ENCODE measurements at regions not wholly inside any gene's neighbourhood (a gene's known extent, or its start where the extent isn't known, plus 50 kb on each side); places are given as distances from the start of the nearest gene placed in this dataset.
"Not testable (repeated sequence)": the region's sequence is repeated elsewhere in the genome, so short reads cannot be mapped to it uniquely, and the experiment has no call there.

DNA sequence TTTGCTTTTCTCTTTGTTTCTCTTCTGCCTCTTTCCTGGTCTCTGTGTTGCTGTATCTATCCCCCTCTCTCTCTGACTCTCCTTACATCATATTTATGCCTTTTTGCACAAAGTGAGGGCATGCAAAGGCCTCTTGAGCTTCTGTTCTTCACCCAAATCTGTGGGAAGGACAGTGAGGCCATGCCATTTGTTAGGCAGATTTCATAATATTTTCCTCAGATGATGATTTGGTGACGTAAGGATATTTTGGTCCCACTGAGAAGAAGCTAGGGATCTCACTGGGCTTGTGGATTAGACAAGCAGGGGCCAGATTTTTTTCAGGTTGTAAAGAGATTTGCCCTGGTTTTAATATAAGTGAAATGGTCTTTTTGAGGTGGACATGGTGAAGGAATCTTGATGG is 249.4 kb upstream of the USP24 start:
- DNase-seq = no peak

GRCh38 chr1:55463814-55464475 is 248.8 kb upstream of the USP24 start:
- no peak for DNase-seq

DNA sequence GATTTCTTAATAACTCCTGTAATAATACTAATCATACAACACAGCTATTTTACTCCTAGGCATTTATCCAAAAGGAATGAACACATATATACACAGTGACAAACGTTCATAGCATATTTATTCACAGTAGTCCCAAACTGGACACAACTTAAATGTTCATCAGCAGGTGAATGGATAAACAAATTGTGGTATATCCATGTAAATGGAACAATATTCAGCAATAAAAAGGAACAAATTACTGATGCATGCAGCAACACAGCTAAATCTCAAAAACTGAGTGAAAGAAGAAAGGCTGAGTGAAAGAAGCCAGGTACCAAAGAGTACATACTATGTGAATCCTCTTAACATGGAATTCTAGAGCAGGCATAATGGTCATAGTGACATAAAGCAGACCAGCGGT is 242.7 kb upstream of the USP24 start:
- no peak for DNase-seq

DNA sequence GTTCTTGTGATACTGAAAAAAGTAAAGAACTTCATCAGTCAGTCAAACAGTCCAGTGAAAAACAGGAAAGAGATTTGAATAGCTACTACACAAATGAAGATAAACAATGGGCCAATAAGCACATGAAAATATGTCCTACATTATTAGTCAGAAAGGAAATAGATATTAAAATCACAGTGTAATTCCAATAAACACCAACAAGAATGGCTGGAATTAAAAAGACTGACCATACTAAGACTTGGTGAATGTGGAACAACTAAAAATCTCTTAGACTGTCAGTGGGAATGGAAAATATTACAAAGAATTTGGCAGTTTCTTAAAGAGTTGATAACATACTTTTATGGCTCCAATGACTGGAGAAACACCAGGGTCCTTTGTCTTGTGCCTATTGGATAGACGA is 241.8 kb upstream of the USP24 start:
- no peak for DNase-seq

- DNase-seq = no peak
Observed at GRCh38 chr1:55448261-55448660, 233.1 kb upstream of the USP24 start.

DNA sequence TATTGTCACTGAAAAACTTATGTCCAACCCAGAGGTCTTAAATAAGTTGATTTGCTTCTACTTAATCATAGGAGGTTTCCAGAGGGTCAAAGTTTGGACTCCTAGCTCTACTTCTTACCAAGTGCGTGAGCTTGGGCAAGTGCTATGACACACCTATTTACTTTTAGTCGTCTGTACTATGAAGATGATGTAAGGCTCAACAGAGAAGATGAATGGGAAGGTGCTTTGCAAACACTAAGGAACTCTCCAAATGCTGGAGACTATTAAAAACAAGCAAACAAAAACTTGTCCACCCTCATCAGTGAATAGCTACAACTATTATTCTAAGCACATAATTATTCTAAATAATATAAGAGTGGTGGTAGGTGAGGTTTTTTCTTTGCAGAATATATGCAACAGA is 232.3 kb upstream of the USP24 start:
- no peak for DNase-seq

- DNase-seq = no peak
Observed at GRCh38 chr1:55446351-55446750, 231.2 kb upstream of the USP24 start.

DNA sequence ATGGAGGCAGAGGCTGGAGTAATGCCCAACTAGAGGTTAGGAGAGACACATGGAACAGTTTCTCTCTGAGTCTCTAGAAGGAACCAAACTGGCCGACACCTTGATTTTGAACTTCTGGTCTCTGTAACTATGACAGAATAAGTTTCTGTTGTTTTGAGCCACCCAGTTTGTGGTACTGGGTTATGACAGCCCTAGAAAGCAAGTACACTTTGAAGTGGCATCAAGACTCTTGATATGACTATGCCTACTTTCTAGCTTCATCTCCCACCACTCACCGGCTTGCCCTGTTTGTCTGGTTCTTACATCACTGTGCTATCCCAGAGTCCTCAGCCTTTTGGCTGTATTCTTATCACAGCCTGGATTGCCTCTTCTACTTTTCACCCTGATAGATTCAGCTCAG is 230.3 kb upstream of the USP24 start:
- no peak for DNase-seq

DNA sequence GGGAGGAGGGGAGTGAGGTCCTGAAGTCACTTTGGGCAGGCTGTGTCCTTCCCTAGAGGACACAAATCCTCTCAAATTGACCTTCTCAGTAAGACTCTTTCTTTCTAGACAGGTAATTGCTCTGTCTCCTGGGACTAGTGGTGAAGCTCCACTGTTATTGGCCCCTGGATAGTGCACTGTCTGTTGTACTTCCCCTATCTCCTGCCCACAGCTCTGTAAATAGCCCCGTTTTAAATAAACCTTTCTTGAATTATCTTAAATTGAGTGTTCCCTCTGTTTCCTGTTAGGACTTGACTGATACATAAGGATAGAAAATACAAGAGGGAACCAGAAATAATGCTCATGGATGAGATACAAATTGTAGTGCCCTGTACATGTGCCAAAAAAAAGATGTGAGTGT is 229.5 kb upstream of the USP24 start:
- DNase-seq = no peak

GRCh38 chr1:55443175-55443915 is 228.2 kb upstream of the USP24 start:
- no peak for DNase-seq

DNA sequence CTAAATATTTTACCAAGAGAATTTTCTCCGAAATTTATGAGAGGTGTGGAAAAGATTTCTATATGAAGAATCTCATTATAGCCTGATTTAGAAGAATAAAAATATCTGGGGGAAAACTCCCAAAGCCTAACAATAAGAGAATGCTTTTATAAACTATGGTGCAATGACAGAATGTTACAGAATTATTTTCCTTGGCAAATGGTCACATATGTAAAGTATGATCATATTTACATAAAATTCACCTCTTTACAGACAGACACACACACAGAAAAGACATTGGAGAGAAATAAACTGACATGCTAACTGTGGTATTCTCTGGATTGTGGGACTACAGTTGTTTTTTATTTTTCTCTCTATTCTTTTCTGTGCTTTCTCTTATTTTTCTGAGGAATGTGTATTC is 226.3 kb upstream of the USP24 start:
- no peak for DNase-seq

DNA sequence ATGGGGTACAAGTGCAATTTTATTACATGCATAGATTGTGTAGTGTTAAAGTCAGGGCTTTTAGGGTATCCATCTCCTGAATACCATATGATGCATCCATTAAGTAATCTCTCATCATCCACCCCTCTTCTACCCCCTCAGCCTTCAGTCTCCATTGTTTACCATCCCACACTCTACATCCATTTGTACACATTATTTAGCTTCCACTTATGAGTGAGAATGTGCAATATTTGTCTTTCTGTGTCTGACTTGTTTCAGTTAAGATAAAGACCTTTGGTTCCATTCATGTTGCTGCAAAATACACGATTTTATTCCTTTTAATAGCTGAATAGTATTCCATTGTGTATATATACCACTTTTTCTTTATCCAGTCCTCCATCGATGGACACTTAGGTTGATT is 222.5 kb upstream of the USP24 start:
- no peak for DNase-seq

GRCh38 chr1:55430720-55431119 is 215.6 kb upstream of the USP24 start:
- not testable (repeated sequence) for DNase-seq

DNA sequence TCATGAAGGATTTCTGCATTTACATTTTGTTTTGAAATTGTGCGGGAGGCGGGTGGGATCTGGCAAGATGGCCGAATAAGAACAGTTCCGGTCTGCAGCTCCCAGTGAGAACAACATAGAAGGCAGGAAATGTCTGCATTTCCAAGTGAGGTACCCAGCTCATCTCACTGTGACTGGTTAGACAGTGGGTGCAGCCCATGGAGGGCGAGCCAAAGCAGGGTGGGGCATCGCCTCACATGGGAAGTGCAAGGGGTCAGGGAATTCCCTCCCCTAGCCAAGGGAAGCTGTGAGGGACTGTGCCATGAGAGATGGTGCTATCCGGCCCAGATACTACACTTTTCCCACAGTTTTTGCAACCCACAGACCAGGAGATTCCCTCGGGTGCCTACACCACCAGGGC is 215.0 kb upstream of the USP24 start:
- not testable (repeated sequence) for DNase-seq

DNA sequence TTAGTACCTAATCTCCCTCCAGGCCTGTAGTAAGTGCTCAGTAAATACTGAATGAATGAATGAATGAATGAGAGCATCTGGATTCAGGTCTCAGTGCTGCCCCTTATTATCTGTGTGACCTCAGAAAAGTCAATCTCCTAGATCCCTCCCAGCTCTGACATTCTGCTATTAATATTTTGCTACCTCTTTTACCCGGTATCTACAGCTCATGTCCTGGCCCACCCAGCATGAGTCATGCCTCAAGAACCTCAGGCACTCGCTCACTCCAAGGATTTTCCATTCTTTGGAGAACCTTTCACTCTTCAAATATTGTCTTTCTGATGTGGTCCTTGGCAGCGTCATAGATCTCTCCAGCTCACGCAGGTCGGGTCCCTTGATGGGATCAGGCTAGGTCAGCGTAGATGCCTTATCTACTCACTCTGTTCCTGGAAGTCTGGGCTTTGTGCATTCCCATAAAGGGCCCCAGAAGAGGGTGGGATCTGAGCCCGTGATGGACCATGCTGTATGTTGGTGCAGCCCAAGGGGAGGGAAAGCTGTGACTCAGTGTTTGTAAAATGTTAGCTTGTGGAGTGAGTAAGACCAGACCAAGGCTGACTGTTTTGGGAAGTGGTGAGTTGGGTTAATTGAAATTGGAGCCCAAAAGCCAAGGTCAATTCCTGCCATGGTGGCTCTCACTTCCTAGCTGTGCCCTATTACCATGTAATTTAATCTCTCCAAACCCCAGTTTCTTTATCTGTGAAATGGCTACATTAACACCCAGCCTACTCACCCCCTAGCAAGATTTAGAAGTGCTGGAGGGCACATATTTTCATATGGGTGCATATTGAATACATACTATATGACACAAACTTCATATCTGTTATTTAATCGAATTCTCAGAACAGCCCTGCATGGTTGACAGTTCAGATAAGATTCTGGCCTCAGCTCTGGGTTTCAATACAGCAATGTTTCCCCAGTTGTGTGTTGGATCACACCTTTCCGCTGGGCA is 214.1 kb upstream of the USP24 start:
- DNase-seq = no peak

DNA sequence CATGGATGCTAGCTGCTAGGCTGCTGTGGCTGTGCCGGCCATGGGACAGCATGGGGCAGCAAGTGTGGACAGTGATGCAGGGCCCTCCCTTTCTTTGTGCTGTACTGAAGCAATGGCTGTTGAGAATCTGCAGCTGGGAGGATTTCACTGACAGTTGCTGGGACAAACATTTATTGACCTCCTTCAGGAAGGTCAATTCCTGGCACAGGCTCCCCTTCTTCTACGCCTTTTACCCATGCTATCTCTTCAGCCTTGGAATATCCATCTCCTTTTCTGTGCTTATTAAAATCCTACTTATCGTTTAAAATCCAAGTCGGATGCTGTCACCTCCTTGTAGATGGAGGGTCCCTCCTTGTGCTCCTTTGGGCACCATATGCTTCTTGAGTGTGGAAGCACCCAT is 213.1 kb upstream of the USP24 start:
- no peak for DNase-seq

GRCh38 chr1:55427606-55428005 is 212.4 kb upstream of the USP24 start:
- no peak for DNase-seq

DNA sequence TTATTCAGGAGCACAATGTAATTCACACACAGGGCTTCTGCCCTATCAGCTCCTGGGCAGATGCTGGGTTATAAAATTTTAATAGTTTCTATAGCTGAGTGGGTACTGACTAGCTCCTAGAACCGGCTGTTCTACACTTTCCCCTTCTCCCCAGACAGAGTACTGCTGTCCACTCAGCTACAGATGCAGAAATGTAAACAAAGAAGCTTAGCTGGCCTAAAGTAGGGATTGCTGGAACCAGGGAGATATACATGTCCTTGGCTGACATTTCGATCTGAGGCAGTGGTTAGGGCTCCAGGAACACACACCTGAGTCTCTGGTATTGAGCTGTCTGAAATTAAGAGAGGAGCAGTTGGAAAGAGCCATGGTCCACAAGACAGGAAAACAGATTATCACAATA is 211.5 kb upstream of the USP24 start:
- DNase-seq = no peak

- no peak for DNase-seq
Observed at GRCh38 chr1:55426156-55426555, 211.0 kb upstream of the USP24 start.

- DNase-seq = no peak
Observed at GRCh38 chr1:55425310-55425930, 210.3 kb upstream of the USP24 start.

- no peak for DNase-seq
Observed at GRCh38 chr1:55423376-55423775, 208.2 kb upstream of the USP24 start.

- DNase-seq = no peak
Observed at GRCh38 chr1:55420929-55421716, 206.0 kb upstream of the USP24 start.
